ENCODE measurements at regions not wholly inside any gene's neighbourhood (a gene's known extent, or its start where the extent isn't known, plus 50 kb on each side); places are given as distances from the start of the nearest gene placed in this dataset. TPM values are rescaled to one million over a fixed set of nuclear protein-coding genes. Genes with fewer than 3 reads are reported as not detected.

GRCh38 chr4:151618858-151619257, 141.9 kb downstream of the GATB start:
- Histone ChIP-seq H2AFZ (replicated peaks) (no peak overlapping the region), H3K27ac (no peak overlapping the region), H3K79me2 (ENCODE audit: low read depth) (no peaks in the 10 kb centered on the region), H3K9ac (no peak overlapping the region), H3K36me3 (no peaks in the 10 kb centered on the region), H4K20me1 (ENCODE audit: low read depth) (no peaks in the 10 kb centered on the region), H3K4me2 (no peak overlapping the region), H3K9me3 (ENCODE audit: low read depth) (no peaks in the 10 kb centered on the region), H3F3A (ENCODE audit: low read depth) (no peaks in the 10 kb centered on the region), H3K4me1 (peaks cover 8% of the 10 kb centered on the region), H3K27me3 (no peaks in the 10 kb centered on the region), H3K4me3 (no peak overlapping the region)
- H3K9me3 Mint-ChIP-seq: no peaks in the 10 kb centered on the region
- H3K36me3 Mint-ChIP-seq: no peaks in the 10 kb centered on the region
- no peak for DNase-seq (ENCODE audit: low spot score)
- no peak for TF ChIP-seq EZH2 (IDR thresholded peaks at IDR 0.05)
- TF ChIP-seq CTCF (IDR thresholded peaks at IDR 0.05): no peak
- TF ChIP-seq EZH2phosphoT487 (IDR thresholded peaks at IDR 0.05): no peak
- H3K27ac Mint-ChIP-seq: no peak overlapping the region
- no peaks in the 10 kb centered on the region for H3K27me3 Mint-ChIP-seq (ENCODE audit: insufficient read depth, low read depth)
- H3K4me3 Mint-ChIP-seq: no peak overlapping the region
- no peaks in the 10 kb centered on the region for H3K4me1 Mint-ChIP-seq

GRCh38 chr4:151620066-151620465, 140.7 kb downstream of the GATB start:
- Histone ChIP-seq H2AFZ (replicated peaks) (no peak overlapping the region), H3K36me3 (no peaks in the 10 kb centered on the region), H3K27me3 (no peaks in the 10 kb centered on the region), H3K79me2 (ENCODE audit: low read depth) (no peaks in the 10 kb centered on the region), H3K4me1 (peaks cover 5% of the 10 kb centered on the region), H3K4me2 (no peak overlapping the region), H3K9me3 (ENCODE audit: low read depth) (no peaks in the 10 kb centered on the region), H3F3A (ENCODE audit: low read depth) (no peaks in the 10 kb centered on the region), H3K4me3 (no peak overlapping the region), H3K27ac (no peak overlapping the region), H4K20me1 (ENCODE audit: low read depth) (no peaks in the 10 kb centered on the region), H3K9ac (no peak overlapping the region)
- TF ChIP-seq EZH2phosphoT487 (IDR thresholded peaks at IDR 0.05) (no peak), EZH2 (IDR thresholded peaks at IDR 0.05) (no peak)
- Mint-ChIP-seq H3K4me1 (peaks cover 3% of the 10 kb centered on the region), H3K9me3 (no peaks in the 10 kb centered on the region), H3K27ac (no peak overlapping the region), H3K4me3 (no peak overlapping the region), H3K27me3 (ENCODE audit: insufficient read depth, low read depth) (no peaks in the 10 kb centered on the region), H3K36me3 (no peaks in the 10 kb centered on the region)
- no peak for DNase-seq (ENCODE audit: low spot score)

Small RNA genes in the stretch of these regions (small RNA-seq; reads per million reads assigned to genes)
- gene RN7SKP35: not detected

Measured in neural progenitor cell (in vitro differentiated cells).